GM18870 (cell line): ENCODE measurements at regions not wholly inside any gene's neighbourhood (a gene's known extent, or its start where the extent isn't known, plus 50 kb on each side); places are given as distances from the start of the nearest gene placed in this dataset.

Experiments used
- ATAC-seq: cut with Tn5 transposase; IDR thresholded peaks from one replicate; pipeline ENCODE4 v1.9.1; 2021; ENCODE audit warnings: moderate library complexity; ENCODE audit not compliant: unreplicated experiment

- no peak for ATAC-seq
Measured at GRCh38 chr12:114975640-114976310, 291.8 kb upstream of the TBX3 start.

DNA sequence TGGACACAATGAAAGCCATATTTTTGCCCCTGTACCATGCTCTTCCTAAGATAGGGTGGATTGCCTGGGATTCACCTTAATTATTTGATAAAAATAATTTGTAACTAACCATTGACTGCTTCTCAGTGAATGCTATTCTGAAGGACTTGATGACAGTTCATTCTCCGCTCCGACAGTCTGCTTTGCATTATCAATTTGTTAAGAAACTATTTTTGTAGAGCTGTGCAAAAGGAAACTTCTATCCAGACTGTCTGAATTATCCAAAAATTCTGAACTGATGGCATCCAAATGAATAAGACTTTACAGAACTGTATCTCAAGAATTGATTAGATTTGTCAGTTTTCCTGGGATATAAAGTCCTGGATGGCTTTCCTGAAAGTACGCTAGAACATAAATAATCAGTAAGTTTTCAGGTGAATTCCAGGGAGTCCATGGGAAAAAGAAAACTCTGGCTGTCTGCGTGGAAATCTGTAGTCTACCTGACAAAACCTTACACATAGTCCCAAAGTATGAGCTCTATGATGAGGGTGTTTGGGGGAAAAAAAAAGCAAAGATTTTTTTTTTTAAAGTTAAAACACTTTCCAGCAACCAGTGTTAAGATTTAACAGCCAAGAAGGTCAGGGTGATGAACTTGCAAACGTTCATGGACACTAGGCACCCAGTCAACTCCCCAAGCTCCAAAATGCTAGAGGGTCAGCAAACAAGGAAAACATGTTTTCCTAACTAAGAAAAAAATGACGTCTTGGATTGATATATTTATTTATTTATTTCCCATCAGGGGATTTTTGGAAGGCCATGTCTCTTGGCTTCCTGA, 291.1 kb upstream of the TBX3 start:
- no peak for ATAC-seq

DNA sequence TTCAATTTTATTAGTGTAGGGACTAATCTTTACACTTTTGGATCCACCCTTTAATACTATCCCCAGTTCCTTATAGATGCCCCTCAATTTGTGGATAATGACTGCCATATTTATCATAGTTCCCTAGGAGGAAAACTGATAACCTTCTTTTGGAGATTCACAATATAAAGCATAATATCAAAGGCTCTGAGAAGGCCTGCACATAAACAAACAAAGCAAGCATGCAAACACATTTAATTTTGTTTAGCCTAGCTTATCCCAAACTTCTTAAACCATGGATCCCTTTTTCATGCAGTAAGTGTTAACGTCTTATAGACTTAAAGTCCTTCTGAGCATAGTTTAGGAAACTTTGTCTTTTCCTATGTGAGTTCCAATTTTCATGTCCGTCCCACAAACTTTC, 290.4 kb upstream of the TBX3 start:
- ATAC-seq: no peak

DNA sequence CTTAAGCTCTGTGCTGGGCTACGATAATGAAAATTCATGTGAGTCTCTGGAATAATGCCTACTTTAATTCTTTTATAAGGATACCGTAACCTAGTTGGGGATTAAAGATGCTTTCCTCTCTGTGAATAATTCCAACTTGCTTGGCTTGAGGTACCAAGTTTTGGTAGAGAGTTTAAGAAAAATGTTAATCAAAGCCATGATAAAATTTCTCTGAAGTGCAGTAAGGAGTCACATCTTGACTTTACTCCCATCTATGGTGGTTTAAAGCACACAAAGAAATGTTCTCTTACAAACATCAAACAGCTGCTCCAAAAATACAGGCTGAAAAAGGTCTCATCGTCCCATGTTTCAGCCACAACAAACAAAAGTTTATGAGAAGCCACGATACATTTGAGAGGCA, 284.8 kb upstream of the TBX3 start:
- no peak for ATAC-seq

GRCh38 chr12:114967151-114967550, 283.2 kb upstream of the TBX3 start:
- no peak for ATAC-seq

- ATAC-seq: no peak
Measured at GRCh38 chr12:114964841-114965240, 280.9 kb upstream of the TBX3 start.

- no peak for ATAC-seq
Measured at GRCh38 chr12:114963846-114964245, 279.9 kb upstream of the TBX3 start.

DNA sequence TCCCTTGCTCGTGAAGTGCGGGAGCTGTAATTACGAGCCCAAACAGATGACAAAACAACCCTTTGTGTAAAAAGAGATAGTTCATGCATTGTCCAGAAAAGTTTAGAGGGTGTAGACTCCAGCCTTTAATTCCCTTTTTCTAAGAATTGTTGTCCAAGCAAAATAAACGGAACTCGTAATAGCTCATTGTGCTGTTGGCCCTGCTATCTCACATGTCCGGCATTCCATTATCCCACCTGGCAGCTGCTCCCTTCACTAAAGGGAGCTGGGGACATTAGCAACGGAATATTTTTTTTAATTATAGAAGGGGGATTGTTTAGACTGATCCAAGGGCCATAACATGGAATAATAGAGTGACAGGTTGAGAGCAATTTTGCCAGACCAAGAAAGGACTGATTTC, 277.5 kb upstream of the TBX3 start:
- ATAC-seq: no peak

- no peak for ATAC-seq
Measured at GRCh38 chr12:114958538-114958937, 274.6 kb upstream of the TBX3 start.

DNA sequence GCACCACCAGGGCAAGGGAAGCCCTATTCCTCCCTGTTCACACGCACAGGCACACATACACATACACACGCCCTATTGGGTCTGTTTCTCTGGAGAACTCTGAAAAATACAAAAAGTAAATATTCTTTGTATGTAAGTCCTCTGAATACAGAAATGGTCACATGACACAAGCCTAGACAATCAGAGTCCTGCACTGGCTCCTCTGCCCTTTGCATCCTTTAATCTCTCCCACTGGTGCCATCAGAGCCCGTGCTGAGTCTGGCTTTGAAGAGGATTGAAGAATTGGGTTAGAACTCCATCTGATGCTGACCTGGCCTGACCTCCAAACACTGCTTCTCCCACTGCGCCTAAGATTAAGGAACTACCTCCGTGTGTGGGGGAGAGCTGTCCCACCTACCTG, 273.2 kb upstream of the TBX3 start:
- ATAC-seq: no peak

DNA sequence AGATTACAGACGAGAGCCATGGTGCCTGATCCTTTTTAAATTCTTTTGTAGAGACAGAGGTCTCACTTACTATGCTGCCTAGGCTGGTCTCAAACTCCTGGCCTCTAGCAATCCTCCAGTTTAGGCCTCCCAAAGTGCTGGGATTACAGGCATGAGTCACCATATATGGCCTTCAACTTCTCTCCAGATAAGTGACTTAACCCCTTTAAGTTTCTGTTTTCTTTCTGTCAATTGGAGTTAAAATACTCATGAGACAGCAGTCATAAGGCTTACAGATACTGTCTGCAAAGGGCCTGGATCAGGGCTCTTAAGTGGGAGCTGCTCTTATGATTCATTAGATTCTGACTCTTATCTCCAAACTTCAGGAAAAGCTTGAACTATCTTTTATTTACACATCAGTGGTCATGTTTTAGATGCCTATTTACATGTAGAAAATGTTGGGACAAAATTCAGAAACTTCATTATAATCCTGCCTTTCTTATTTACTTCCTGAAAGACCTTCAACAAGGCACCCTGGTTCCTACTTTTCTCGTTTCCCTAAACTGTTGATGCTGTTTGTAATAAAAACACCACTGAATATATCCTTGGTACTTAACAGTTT, 271.5 kb upstream of the TBX3 start:
- ATAC-seq: no peak

DNA sequence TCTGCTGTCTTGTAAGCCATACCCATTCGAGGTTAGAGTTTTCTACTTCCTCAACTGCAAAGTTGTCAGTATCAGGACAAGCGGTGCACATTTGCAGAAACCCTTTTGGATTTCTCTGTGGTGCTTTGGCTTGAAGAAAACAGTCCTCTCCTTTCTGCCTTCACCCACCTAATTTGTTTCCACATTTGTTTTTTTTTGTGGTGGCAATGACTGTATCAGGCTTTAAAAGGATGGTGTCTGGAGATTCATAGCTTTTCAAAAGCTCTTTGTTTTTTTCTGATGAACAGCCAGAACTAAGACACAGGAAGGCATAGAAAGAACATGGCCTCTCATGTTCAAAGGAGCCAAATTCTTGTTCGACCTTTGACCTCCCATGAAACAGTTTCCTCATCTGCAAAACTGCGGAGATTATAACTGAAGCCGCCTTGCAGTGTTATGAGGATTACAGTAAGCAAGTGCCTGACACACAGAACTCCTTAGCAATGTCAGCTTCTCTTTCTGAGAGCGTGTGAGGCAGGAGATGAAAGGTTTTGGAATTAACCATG, 270.6 kb upstream of the TBX3 start:
- ATAC-seq: no peak

- no peak for ATAC-seq
Measured at GRCh38 chr12:114952573-114953271, 268.7 kb upstream of the TBX3 start.

- ATAC-seq: no peak
Measured at GRCh38 chr12:114949058-114949820, 265.3 kb upstream of the TBX3 start.

DNA sequence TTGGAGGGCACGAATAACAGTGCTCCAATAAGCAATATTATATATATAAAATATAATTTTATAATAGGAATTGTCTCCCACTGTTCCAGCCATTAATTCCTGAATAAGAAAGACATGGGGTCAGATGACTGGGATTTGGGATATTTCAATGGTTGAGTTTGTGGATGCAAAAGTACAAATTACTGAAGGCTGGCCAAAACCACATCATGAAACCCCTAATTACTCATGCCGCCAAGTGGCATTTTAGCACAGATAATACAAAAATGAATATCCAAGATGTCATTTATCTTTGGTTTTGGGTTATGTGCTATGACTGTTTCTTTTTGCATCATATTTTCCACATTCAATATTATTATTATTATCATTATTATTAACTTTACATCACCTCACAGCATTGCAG, 261.4 kb upstream of the TBX3 start:
- no peak for ATAC-seq

GRCh38 chr12:114944736-114945135, 260.8 kb upstream of the TBX3 start:
- no peak for ATAC-seq

DNA sequence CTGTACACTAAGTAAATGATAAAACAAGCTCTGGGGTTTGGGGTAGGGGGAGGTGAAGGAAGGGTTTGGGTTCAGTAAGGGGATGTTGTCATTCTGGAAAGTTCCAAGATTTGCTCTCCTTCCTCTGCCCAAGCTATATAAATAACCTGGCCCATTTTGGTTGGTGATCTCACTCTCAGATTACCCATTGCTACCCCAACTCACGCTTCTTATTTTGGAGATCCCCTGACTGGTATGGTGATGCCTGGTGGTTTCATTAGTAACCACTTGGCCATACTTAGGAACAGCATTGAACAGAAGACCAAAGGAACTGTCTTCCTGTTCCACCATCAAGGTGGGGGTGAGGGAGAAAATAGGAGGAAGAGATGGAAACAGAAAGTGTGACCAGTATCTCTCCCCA, 259.6 kb upstream of the TBX3 start:
- no peak for ATAC-seq

GRCh38 chr12:114938487-114939210, 254.7 kb upstream of the TBX3 start:
- no peak for ATAC-seq

DNA sequence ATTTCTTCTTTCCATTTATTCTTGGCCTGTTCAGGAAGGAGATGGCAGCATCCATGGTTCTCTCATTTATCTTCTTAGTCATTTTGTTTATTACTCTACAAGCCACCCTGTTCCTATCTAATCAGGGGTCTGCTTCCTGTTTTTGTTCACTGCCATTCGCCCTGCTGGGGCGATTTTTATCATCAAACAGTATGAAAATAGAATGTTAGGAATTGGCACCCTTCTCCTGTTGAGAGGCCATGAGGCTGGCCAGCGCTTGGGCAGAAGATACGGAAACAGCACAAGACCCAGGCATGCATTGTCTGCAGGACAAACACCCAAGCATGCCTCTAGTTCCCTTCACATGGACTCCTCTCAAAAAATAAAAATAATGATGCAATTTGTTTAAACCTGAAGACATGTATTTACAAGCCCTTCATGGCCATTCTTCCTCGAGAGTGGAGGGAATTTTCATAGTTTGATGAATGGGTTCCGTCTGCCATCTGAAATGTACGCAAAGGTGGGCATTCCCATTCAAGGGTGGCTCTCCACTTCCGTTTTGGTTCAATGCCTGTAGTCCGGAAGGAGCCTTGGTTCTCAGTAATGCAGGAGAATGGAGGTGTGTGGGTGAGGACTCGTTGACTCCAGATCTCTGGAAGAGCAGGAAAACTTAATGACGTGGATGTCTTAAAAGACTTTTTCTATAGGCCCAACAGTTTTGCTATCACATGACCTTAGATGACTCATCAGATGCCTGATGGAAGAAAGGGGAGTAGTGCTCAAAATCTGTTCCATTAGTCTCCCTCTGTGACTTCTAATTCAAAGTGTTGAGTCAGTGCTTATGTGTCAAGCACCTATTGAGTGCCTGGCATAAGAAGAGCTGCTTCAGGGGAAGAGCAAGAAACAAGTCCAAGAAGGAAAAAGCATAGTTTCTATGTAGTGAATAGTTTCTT, 252.4 kb upstream of the TBX3 start:
- ATAC-seq: no peak
